ENCODE measurements at regions not wholly inside any gene's neighbourhood (a gene's known extent, or its start where the extent isn't known, plus 50 kb on each side); places are given as distances from the start of the nearest gene placed in this dataset.

GRCh38 chr4:96241819-96242218 lies 401.9 kb downstream of the PDHA2 start:
- Histone ChIP-seq H3K9me3 (ENCODE audit: control insufficient read depth in 4 of 4, low read length in 3 of 4) (no peaks in the 10 kb centered on the region), H3K27me3 (ENCODE audit: control insufficient read depth in 4 of 4, insufficient read depth in 4 of 4, low read length in 3 of 4) (no peaks in the 10 kb centered on the region), H3K27ac (ENCODE audit: low read depth in 1 of 2, low read length in 2 of 2) (no peak overlapping the region), H3K4me3 (ENCODE audit: low read depth in 1 of 3, low read length in 3 of 3) (no peak overlapping the region), H3K36me3 (ENCODE audit: control insufficient read depth in 4 of 4, insufficient read depth in 3 of 4, low read depth in 1 of 4, low read length in 3 of 4) (no peaks in the 10 kb centered on the region), H3K9ac (ENCODE audit: low read depth in 1 of 2, low read length in 2 of 2) (no peak overlapping the region), H3K4me1 (ENCODE audit: control insufficient read depth in 4 of 4, insufficient read depth in 4 of 4, low read length in 3 of 4) (no peaks in the 10 kb centered on the region)
- no peak for DNase-seq (ENCODE audit: low spot score)
- no peak for TF ChIP-seq YY1 (IDR thresholded peaks at IDR 0.05)
- no peak for TF ChIP-seq EGR1 (IDR thresholded peaks at IDR 0.05; ENCODE audit: low read depth in 2 of 2)
- TF ChIP-seq NR2F2 (IDR thresholded peaks at IDR 0.05), result no peak
- TF ChIP-seq GABPA (IDR thresholded peaks at IDR 0.05 in 1 of 2, conservative IDR thresholded peaks at IDR 0.05 in 1 of 2), result no peak
- TF ChIP-seq ZBTB33 (IDR thresholded peaks at IDR 0.05), result no peak
- no peak for TF ChIP-seq CTCF (IDR thresholded peaks at IDR 0.05; ENCODE audit: low read depth, low read length, missing input control)
- TF ChIP-seq FOXA1 (IDR thresholded peaks at IDR 0.05), result no peak
- TF ChIP-seq RXRA (IDR thresholded peaks at IDR 0.05), result no peak
- no peak for TF ChIP-seq RAD21 (IDR thresholded peaks at IDR 0.05)
- TF ChIP-seq FOXA2 (IDR thresholded peaks at IDR 0.05), result no peak
- no peak for TF ChIP-seq SP1 (IDR thresholded peaks at IDR 0.05)
- no peak for TF ChIP-seq HNF4G (IDR thresholded peaks at IDR 0.05)
- TF ChIP-seq MAX (IDR thresholded peaks at IDR 0.05), result no peak
- TF ChIP-seq JUND (IDR thresholded peaks at IDR 0.05), result no peak
- no peak for TF ChIP-seq ATF3 (IDR thresholded peaks at IDR 0.05)
- TF ChIP-seq HNF4A (conservative IDR thresholded peaks at IDR 0.05), result no peak
- no peak for TF ChIP-seq REST (IDR thresholded peaks at IDR 0.05)
- no peak for TF ChIP-seq TAF1 (conservative IDR thresholded peaks at IDR 0.05)

GRCh38 chr4:96247096-96247495 lies 407.2 kb downstream of the PDHA2 start:
- Histone ChIP-seq H3K9ac (ENCODE audit: low read depth in 1 of 2, low read length in 2 of 2) (no peak overlapping the region), H3K4me1 (ENCODE audit: control insufficient read depth in 4 of 4, insufficient read depth in 4 of 4, low read length in 3 of 4) (no peaks in the 10 kb centered on the region), H3K4me3 (ENCODE audit: low read depth in 1 of 3, low read length in 3 of 3) (no peak overlapping the region), H3K36me3 (ENCODE audit: control insufficient read depth in 4 of 4, insufficient read depth in 3 of 4, low read depth in 1 of 4, low read length in 3 of 4) (no peaks in the 10 kb centered on the region), H3K27me3 (ENCODE audit: control insufficient read depth in 4 of 4, insufficient read depth in 4 of 4, low read length in 3 of 4) (no peaks in the 10 kb centered on the region), H3K9me3 (ENCODE audit: control insufficient read depth in 4 of 4, low read length in 3 of 4) (no peaks in the 10 kb centered on the region), H3K27ac (ENCODE audit: low read depth in 1 of 2, low read length in 2 of 2) (no peak overlapping the region)
- DNase-seq (ENCODE audit: low spot score), result no peak
- TF ChIP-seq YY1 (IDR thresholded peaks at IDR 0.05) (no peak), FOXA1 (IDR thresholded peaks at IDR 0.05) (no peak), JUND (IDR thresholded peaks at IDR 0.05) (no peak), CTCF (IDR thresholded peaks at IDR 0.05; ENCODE audit: low read depth, low read length, missing input control) (no peak), ZBTB33 (IDR thresholded peaks at IDR 0.05) (no peak), SP1 (IDR thresholded peaks at IDR 0.05) (no peak), EGR1 (IDR thresholded peaks at IDR 0.05; ENCODE audit: low read depth in 2 of 2) (no peak), RAD21 (IDR thresholded peaks at IDR 0.05) (no peak), RXRA (IDR thresholded peaks at IDR 0.05) (no peak), MAX (IDR thresholded peaks at IDR 0.05) (no peak), FOXA2 (IDR thresholded peaks at IDR 0.05) (no peak), HNF4A (conservative IDR thresholded peaks at IDR 0.05) (no peak), GABPA (IDR thresholded peaks at IDR 0.05 in 1 of 2, conservative IDR thresholded peaks at IDR 0.05 in 1 of 2) (no peak), NR2F2 (IDR thresholded peaks at IDR 0.05) (no peak), ATF3 (IDR thresholded peaks at IDR 0.05) (no peak), TAF1 (conservative IDR thresholded peaks at IDR 0.05) (no peak), HNF4G (IDR thresholded peaks at IDR 0.05) (no peak)

Data from liver (tissue), 7 donors.